HG02610 (cell line): ENCODE measurements at regions not wholly inside any gene's neighbourhood (a gene's known extent, or its start where the extent isn't known, plus 50 kb on each side); places are given as distances from the start of the nearest gene placed in this dataset.
"Not testable (repeated sequence)": the region's sequence is repeated elsewhere in the genome, so short reads cannot be mapped to it uniquely, and the experiment has no call there.

Source experiments
- ATAC-seq: cut with Tn5 transposase; IDR thresholded peaks from one replicate; pipeline ENCODE4 v1.9.1; 2021; ENCODE audit warnings: mild to moderate bottlenecking, moderate library complexity; ENCODE audit not compliant: unreplicated experiment

GRCh38 chr4:84379917-84380641 lies 119.0 kb downstream of the NKX6-1 start:
- no peak for ATAC-seq

- ATAC-seq: no peak
Measured at GRCh38 chr4:84378983-84379382, 120.1 kb downstream of the NKX6-1 start.

GRCh38 chr4:84378356-84378755 lies 120.7 kb downstream of the NKX6-1 start:
- ATAC-seq: no peak

DNA sequence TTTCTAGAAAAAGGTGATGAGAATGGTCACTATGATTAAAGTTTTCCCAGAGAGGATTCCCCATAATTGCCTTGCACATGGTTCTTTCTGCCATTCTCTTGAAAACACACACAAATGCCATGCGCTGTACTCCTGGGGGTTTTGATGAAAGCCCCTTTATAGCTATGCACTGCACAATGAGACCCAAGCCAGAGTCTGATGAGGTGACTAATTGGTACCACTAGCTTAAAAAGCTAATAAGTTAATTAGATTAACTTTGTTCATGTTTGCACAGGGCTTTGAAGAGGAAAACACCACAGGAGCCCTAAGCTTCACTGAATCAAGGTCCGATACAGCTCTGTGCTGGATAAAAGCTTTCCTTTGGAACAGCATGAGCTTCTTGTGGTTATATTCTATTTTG lies 132.2 kb downstream of the NKX6-1 start:
- ATAC-seq: no peak

- ATAC-seq: no peak
Measured at GRCh38 chr4:84366161-84366560, 132.9 kb downstream of the NKX6-1 start.

- no peak for ATAC-seq
Measured at GRCh38 chr4:84362896-84363655, 136.0 kb downstream of the NKX6-1 start.

DNA sequence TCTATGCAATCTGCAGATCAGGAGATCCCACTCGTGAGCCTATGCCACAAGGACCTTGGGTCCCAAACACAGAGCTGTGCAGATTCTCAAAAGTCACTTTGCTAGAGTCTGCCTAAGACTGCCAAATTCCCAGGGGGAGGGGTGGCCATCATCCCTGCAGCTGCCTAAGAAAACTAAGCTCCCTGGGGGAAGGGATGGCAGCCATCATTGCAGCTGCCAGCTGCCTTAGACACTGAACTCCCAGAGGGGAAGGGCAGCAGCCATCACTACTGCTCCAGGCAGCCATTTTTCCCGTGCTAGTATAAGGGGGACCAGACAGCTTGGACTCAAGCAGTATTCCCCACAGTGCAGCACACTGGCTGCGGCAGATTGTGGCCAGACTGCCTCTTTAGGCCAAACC lies 156.9 kb downstream of the NKX6-1 start:
- no peak for ATAC-seq

DNA sequence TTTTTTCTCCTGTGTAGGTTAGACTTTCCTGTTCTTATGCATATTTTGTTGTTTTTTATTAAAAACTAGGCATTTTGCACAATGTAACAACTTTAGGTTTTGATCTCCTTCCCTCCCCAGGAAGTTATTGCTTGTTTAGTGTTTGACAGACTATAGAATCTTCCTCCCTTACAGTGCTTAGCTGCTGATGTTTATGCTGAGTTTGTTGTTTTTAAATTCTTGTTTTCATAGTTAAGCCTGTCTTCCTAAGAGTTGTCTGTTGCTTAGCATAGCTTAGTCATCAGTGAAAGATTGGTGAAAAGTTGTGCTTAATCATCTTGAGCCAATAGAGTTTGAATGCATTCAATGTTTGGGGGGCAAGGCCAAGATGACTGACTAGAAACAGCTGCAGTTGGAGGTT lies 157.5 kb downstream of the NKX6-1 start:
- ATAC-seq: no peak

DNA sequence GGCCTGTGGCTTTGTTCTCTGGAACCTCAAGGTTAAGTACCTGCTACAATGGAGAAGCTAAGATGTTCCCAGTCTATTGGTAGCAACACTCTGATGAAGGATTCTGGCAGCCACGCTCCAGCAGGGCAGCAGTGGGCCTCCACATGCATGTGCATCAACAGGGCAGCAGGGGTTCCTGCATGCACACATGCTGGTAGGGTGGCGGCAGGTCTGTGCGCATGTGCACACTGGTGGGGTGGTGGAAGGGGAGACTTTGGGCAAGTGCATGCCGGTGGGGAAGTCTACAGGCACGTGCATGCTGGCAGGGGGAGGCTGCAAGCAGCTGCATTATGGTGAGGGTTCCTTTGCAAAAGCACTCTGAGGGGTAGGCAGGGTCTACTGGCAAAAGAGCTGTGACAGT lies 160.7 kb downstream of the NKX6-1 start:
- ATAC-seq: no peak

- ATAC-seq: no peak
Measured at GRCh38 chr4:84336964-84337705, 162.0 kb downstream of the NKX6-1 start.

- no peak for ATAC-seq
Measured at GRCh38 chr4:84327526-84327925, 171.6 kb downstream of the NKX6-1 start.

GRCh38 chr4:84325625-84326024 lies 173.5 kb downstream of the NKX6-1 start:
- no peak for ATAC-seq

DNA sequence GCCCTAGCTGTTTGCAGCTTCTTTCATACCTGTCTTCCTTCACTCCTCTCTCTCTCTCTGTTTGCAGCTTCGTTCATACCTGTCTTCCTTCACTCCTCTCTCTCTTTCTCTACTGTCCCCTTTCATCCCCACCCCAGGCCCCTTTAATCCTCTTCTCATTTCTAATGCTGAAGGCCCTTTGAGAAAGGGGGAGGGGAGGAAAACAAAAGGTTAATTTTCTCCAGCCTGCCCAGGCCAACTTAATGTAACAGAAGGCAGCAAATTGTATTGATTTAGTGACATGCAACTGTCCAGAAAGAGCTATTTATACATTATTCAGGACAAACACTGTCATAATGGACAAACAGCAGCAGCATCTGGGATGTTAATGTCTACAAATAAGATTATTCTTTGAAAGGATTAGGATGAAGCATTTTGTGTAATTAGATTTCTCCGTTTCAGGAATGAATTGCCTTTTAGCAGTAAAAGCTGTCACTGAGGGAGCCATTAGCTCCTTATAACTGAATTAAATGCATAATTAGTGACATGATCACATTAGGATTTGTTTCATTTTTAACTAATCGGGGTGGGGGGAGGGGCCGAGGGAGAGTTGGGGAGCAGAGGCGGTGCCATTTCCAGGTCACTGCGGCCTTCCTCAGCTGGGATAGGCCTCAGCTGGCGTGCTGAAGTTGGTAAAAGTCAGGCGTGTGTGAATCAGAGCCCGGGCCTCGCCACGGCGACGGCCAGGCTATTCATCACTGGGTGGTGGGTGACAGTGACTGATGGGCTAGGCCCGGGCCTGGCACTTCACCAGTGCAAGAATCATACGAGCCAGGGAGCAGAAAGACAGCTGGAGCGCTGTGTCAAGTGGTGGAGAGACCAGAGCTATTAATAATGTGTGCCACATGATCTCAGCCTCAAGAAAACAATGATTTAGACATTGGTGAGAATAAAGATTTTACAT lies 174.5 kb downstream of the NKX6-1 start:
- no peak for ATAC-seq

- ATAC-seq: no peak
Measured at GRCh38 chr4:84319124-84319523, 180.0 kb downstream of the NKX6-1 start.

GRCh38 chr4:84317513-84317912 lies 181.6 kb downstream of the NKX6-1 start:
- peak; percentile 50 for ATAC-seq

DNA sequence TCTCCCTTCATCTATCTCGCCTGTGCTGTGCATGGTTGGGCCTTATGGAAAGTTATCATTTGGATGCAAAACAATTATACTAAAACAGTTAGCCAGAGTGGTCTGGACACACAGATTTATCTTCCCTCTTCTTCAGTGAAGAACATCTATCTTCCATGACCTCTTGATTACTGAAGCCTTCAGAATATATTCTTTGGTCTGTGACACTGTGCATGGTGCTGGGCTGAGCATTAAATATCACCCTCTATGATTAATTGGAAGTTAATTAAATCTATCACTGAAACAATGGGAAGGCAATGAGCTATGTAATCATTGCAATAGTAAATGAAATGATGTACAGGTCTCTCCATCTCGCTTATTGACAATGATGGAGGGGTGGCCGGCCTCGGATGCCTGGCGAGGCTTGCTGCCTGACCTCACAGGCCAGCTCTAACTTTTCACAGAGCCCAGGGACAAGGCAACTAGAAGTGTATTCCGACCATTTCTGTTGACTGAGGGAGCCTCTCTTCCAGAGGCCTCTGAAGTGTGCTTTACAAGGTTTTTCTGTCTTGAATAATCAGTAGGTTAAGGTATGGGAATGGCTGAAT lies 186.6 kb downstream of the NKX6-1 start:
- no peak for ATAC-seq

GRCh38 chr4:84309191-84309590 lies 189.9 kb downstream of the NKX6-1 start:
- ATAC-seq: no peak

- ATAC-seq: not testable (repeated sequence)
Measured at GRCh38 chr4:84298719-84299254, 200.3 kb downstream of the NKX6-1 start.

DNA sequence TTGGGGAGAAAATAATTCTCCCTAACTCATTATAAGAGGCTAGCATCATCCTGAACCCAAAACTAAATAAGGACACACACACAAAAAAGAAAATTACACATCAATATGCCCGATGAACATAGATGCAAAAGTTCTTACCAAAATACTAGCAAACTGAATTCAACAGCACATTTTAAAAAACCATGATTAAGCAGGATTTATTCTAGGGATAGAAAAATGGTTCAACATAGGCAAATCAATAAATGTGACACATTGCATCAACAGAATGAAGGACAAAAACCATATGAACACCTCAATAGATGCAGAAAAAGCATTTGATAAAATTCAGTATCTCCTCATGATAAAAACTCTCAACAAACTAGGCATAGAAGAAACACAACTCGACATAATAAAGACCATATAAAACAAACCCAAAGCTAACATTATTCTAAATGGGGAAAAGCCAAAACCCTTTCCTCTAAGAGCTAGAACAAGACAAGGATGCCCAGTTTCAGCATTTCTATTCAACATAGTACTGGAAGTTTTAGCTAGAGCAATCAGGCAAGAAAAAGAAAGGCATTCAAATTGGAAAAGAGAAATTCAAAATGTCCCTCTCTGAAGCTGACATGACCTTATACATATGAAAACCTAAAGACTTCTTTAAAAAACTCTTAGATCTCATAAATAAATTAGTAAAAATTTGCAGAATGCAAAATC lies 200.9 kb downstream of the NKX6-1 start:
- no peak for ATAC-seq
